HL-60 (cell line): ENCODE measurements at regions not wholly inside any gene's neighbourhood (a gene's known extent, or its start where the extent isn't known, plus 50 kb on each side); places are given as distances from the start of the nearest gene placed in this dataset.

Source experiments
- CTCF ChIP-seq: IDR thresholded peaks from one replicate; pipeline ENCODE4 v1.5.1; 2011; ENCODE audit warnings: low read length, control low read depth, inconsistent platforms; ENCODE audit not compliant: insufficient read depth
- POLR2AphosphoS5 ChIP-seq: IDR thresholded peaks from 2 replicates; pipeline ENCODE4 v1.6.1; 2012; ENCODE audit warnings: low read depth

DNA sequence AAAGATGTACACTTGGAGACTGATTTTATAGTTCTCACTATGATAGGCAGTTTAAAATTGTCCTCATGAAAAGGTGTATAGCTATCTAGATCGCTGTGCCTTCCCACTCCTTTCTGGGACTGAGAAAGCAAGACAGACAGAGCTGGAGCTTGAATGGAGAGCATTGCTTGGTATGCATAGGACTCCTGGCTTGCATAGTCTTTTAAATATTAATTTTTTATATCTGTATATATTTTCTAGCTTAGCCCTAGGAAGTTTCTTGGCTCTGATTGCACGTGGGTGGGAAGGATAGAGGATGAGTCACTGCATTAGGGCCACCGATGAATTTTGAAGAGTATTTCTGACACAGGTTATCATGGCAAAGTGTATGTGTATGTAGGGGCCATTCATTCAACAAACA is 150.0 kb upstream of the SPACA1 start:
- TF ChIP-seq CTCF (no peak), POLR2AphosphoS5 (no peak)
